ENCODE measurements at regions not wholly inside any gene's neighbourhood (a gene's known extent, or its start where the extent isn't known, plus 50 kb on each side); places are given as distances from the start of the nearest gene placed in this dataset.

- no peak overlapping the region for H3K27ac ChIP-seq (ENCODE audit: low read depth in 1 of 2, low read length in 2 of 2)
- H3K4me1 ChIP-seq (ENCODE audit: control insufficient read depth in 4 of 4, insufficient read depth in 4 of 4, low read length in 3 of 4) = peaks cover 4 to 21% (median 10%) of the 10 kb centered on the region in 4 donors
- no peak overlapping the region for H3K4me3 ChIP-seq (ENCODE audit: low read depth in 1 of 3, low read length in 3 of 3)
- no peak overlapping the region for H3K9ac ChIP-seq (ENCODE audit: low read depth in 1 of 2, low read length in 2 of 2)
- no peaks in the 10 kb centered on the region for H3K27me3 ChIP-seq (ENCODE audit: control insufficient read depth in 4 of 4, insufficient read depth in 4 of 4, low read length in 3 of 4)
- no peak for DNase-seq (ENCODE audit: low spot score)
- 74% methylated on average over 17 of the region's 17 CpGs for WGBS
- TF ChIP-seq CTCF (IDR thresholded peaks at IDR 0.05; ENCODE audit: low read depth, low read length, missing input control) (no peak), ATF3 (IDR thresholded peaks at IDR 0.05) (no peak), EGR1 (IDR thresholded peaks at IDR 0.05; ENCODE audit: low read depth in 2 of 2) (no peak), ZBTB33 (IDR thresholded peaks at IDR 0.05) (no peak), NR2F2 (IDR thresholded peaks at IDR 0.05) (no peak), YY1 (IDR thresholded peaks at IDR 0.05) (no peak), HNF4G (IDR thresholded peaks at IDR 0.05) (no peak), GABPA (IDR thresholded peaks at IDR 0.05 in 1 of 2, conservative IDR thresholded peaks at IDR 0.05 in 1 of 2) (no peak), JUND (IDR thresholded peaks at IDR 0.05) (no peak), RXRA (IDR thresholded peaks at IDR 0.05) (no peak), HNF4A (conservative IDR thresholded peaks at IDR 0.05) (no peak), REST (IDR thresholded peaks at IDR 0.05) (no peak), SP1 (IDR thresholded peaks at IDR 0.05) (no peak)
- H3K36me3 ChIP-seq (ENCODE audit: control insufficient read depth in 4 of 4, insufficient read depth in 3 of 4, low read depth in 1 of 4, low read length in 3 of 4) = no peaks in the 10 kb centered on the region
- H3K9me3 ChIP-seq (ENCODE audit: control insufficient read depth in 4 of 4, low read length in 3 of 4) = no peaks in the 10 kb centered on the region
Observed at GRCh38 chr2:8491296-8492027, 190.4 kb upstream of the ID2 start.

GRCh38 chr2:8494151-8494550, 187.7 kb upstream of the ID2 start:
- 92% methylated on average over 9 of the region's 9 CpGs for WGBS
- H3K9me3 ChIP-seq (ENCODE audit: control insufficient read depth in 4 of 4, low read length in 3 of 4) = no peaks in the 10 kb centered on the region
- no peak for DNase-seq (ENCODE audit: low spot score)
- H3K4me3 ChIP-seq (ENCODE audit: low read depth in 1 of 3, low read length in 3 of 3) = no peak overlapping the region
- no peaks in the 10 kb centered on the region for H3K36me3 ChIP-seq (ENCODE audit: control insufficient read depth in 4 of 4, insufficient read depth in 3 of 4, low read depth in 1 of 4, low read length in 3 of 4)
- H3K4me1 ChIP-seq (ENCODE audit: control insufficient read depth in 4 of 4, insufficient read depth in 4 of 4, low read length in 3 of 4) = peaks cover 4 to 21% (median 10%) of the 10 kb centered on the region in 4 donors
- H3K27me3 ChIP-seq (ENCODE audit: control insufficient read depth in 4 of 4, insufficient read depth in 4 of 4, low read length in 3 of 4) = no peaks in the 10 kb centered on the region
- no peak overlapping the region for H3K9ac ChIP-seq (ENCODE audit: low read depth in 1 of 2, low read length in 2 of 2)
- H3K27ac ChIP-seq (ENCODE audit: low read depth in 1 of 2, low read length in 2 of 2) = peak overlapping the region in 1 of 2 donors; percentile 46
- TF ChIP-seq CTCF (IDR thresholded peaks at IDR 0.05; ENCODE audit: low read depth, low read length, missing input control) (no peak), FOXA1 (IDR thresholded peaks at IDR 0.05) (no peak), MAX (IDR thresholded peaks at IDR 0.05) (no peak), EGR1 (IDR thresholded peaks at IDR 0.05; ENCODE audit: low read depth in 2 of 2) (no peak), RXRA (IDR thresholded peaks at IDR 0.05) (no peak), SP1 (IDR thresholded peaks at IDR 0.05) (no peak), REST (IDR thresholded peaks at IDR 0.05) (no peak), NR2F2 (IDR thresholded peaks at IDR 0.05) (no peak), FOXA2 (IDR thresholded peaks at IDR 0.05) (no peak), RAD21 (IDR thresholded peaks at IDR 0.05) (no peak)
